ENCODE measurements at regions not wholly inside any gene's neighbourhood (a gene's known extent, or its start where the extent isn't known, plus 50 kb on each side); places are given as distances from the start of the nearest gene placed in this dataset.

- CTCF ChIA-PET, result no interaction called here
- Histone ChIP-seq H4K20me1 (ENCODE audit: control insufficient read depth, insufficient read depth) (no peaks in the 10 kb centered on the region), H3K4me1 (ENCODE audit: control insufficient read depth, insufficient read depth, low read length) (no peaks in the 10 kb centered on the region), H3K27ac (ENCODE audit: control insufficient read depth, insufficient read depth) (no peak overlapping the region), H3K4me2 (ENCODE audit: control insufficient read depth, insufficient read depth) (no peak overlapping the region), H3K27me3 (replicated peaks in 1 of 2; ENCODE audit: control insufficient read depth in 2 of 2, insufficient read depth in 2 of 2, low read length in 1 of 2) (no peaks in the 10 kb centered on the region), H3K9me3 (replicated peaks; ENCODE audit: control insufficient read depth, insufficient read depth, low read length) (no peaks in the 10 kb centered on the region), H3K9ac (ENCODE audit: control insufficient read depth, insufficient read depth, low read length) (no peak overlapping the region), H3K36me3 (ENCODE audit: control insufficient read depth in 2 of 2, insufficient read depth in 2 of 2, low read length in 1 of 2) (no peaks in the 10 kb centered on the region), H3K4me3 (no peak overlapping the region), H3K79me2 (ENCODE audit: control insufficient read depth, insufficient read depth, low read length) (no peaks in the 10 kb centered on the region), H2AFZ (ENCODE audit: control insufficient read depth, low read depth, low read length) (no peak overlapping the region)
- TF ChIP-seq ELK1 (IDR thresholded peaks at IDR 0.05; ENCODE audit: low read depth, low read length), result no peak
- no peak for TF ChIP-seq ZNF217 (IDR thresholded peaks at IDR 0.05)
- TF ChIP-seq CTCF (IDR thresholded peaks at IDR 0.05 in 2 of 3, conservative IDR thresholded peaks at IDR 0.05 in 1 of 3; ENCODE audit: control insufficient read depth in 2 of 3, extremely low read depth in 1 of 3, insufficient read depth in 1 of 3, low read depth in 3 of 3, low read length in 3 of 3), result no peak
- TF ChIP-seq JUND (IDR thresholded peaks at IDR 0.05; ENCODE audit: low read depth, low read length), result no peak
- TF ChIP-seq CHD1 (IDR thresholded peaks at IDR 0.05; ENCODE audit: low read depth, low read length), result no peak
- TF ChIP-seq STAT3 (IDR thresholded peaks at IDR 0.05; ENCODE audit: low read depth, low read length), result no peak
- no peak for TF ChIP-seq ATF2 (IDR thresholded peaks at IDR 0.05; ENCODE audit: low read length)
- no peak for TF ChIP-seq ZBED1 (IDR thresholded peaks at IDR 0.05; ENCODE audit: borderline replicate concordance)
- no peak for TF ChIP-seq RAD51 (IDR thresholded peaks at IDR 0.05)
- TF ChIP-seq NFXL1 (IDR thresholded peaks at IDR 0.05; ENCODE audit: borderline replicate concordance), result no peak
- TF ChIP-seq MXI1 (IDR thresholded peaks at IDR 0.05; ENCODE audit: low read depth, low read length), result no peak
- TF ChIP-seq HDGF (IDR thresholded peaks at IDR 0.05), result no peak
- ATAC-seq (no peak), FAIRE-seq (no peak), DNase-seq (ENCODE audit: low read depth, low spot score) (no peak)
- POLR2A ChIA-PET, result no interaction called here
- BruUV-seq (replicated peaks), result no TSS peak
- SMC1A ChIA-PET (ENCODE audit: uncharacterized antibody, unreplicated experiment), result interaction anchor here (0.7 kb wide), 1 partner anchor 13 kb away, joined by 3 read pairs; no protein-coding TSS in a partner anchor
- RAD21 ChIA-PET (ENCODE audit: unreplicated experiment), result no interaction called here
- intact Hi-C loops (cut with micrococcal nuclease; ENCODE audit: unreplicated experiment), result no loop called here
- 8% methylated on average over 1 of the region's 1 CpG for WGBS (ENCODE audit: insufficient coverage, insufficient replicate concordance, low lambda C conversion rate, missing lambda C conversion rate)
- in situ Hi-C loops (cut with MboI), result no loop called here
These were observed 2159.7 kb upstream of the PIK3C3 start for GRCh38 chr18:39795350-39795749.

Data from GM12878 (cell line).